ENCODE measurements at regions not wholly inside any gene's neighbourhood (a gene's known extent, or its start where the extent isn't known, plus 50 kb on each side); places are given as distances from the start of the nearest gene placed in this dataset.

GRCh38 chr4:101655857-101656256 lies 134.7 kb upstream of the BANK1 start:
- no peak for TF ChIP-seq CTCF (IDR thresholded peaks at IDR 0.05)
- TF ChIP-seq POLR2A (IDR thresholded peaks at IDR 0.05): no peak

Measured in testis (tissue), 2 donors.